ENCODE measurements at regions not wholly inside any gene's neighbourhood (a gene's known extent, or its start where the extent isn't known, plus 50 kb on each side); places are given as distances from the start of the nearest gene placed in this dataset.

DNA sequence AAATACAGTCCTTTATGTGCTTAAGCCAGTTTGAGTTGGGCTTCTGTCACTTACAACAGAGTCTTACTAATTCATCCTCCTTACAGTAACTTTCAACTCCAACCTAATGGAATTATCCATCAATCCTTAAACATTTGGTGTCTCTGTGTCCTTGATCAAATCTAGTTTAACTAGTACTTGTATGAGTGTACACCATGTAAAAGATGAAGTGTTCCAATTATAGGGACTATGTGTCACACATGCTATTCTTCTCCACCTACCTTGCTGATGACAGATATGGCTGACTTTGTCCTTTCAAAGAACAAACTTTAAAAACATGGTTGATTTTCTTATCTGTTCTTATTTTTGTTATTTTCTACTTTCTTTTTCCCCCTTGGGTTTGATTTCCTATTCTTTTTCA, 60.4 kb upstream of the NBPF3 start:
- Histone ChIP-seq H3K4me2 (replicated peaks; ENCODE audit: extremely low read depth, low read length, poor library complexity, severe bottlenecking) (no peak overlapping the region), H3K79me2 (ENCODE audit: insufficient read depth, low read length) (no peaks in the 10 kb centered on the region), H3K36me3 (replicated peaks in 1 of 2; ENCODE audit: control insufficient read depth in 1 of 2, insufficient read depth in 2 of 2, low read length in 2 of 2) (no peaks in the 10 kb centered on the region), H3K27ac (ENCODE audit: low read depth in 1 of 2, low read length in 2 of 2) (no peak overlapping the region), H3K4me3 (replicated peaks in 1 of 3; ENCODE audit: low read depth in 2 of 3, low read length in 3 of 3) (no peak overlapping the region), H4K20me1 (ENCODE audit: insufficient read depth, low read length) (no peaks in the 10 kb centered on the region), H3K9me3 (replicated peaks in 1 of 2; ENCODE audit: control insufficient read depth in 1 of 2, insufficient read depth in 1 of 2, low read length in 2 of 2) (peaks cover 12 to 26% of the 10 kb centered on the region in 2 donors), H3K4me1 (ENCODE audit: control insufficient read depth in 1 of 2, insufficient read depth in 2 of 2, low read length in 2 of 2) (peaks cover 4 to 5% of the 10 kb centered on the region in 2 donors), H3K9ac (ENCODE audit: insufficient read depth, low read length, poor library complexity, severe bottlenecking) (no peak overlapping the region), H2AFZ (ENCODE audit: insufficient read depth, low read depth, low read length, poor library complexity, severe bottlenecking) (no peak overlapping the region), H3K27me3 (ENCODE audit: control insufficient read depth in 2 of 2, insufficient read depth in 2 of 2, low read length in 2 of 2) (peaks cover 47 to 80% of the 10 kb centered on the region in 2 donors)
- H3K36me3 Mint-ChIP-seq = peaks cover 3 to 5% of the 10 kb centered on the region in 2 donors
- H3K4me3 Mint-ChIP-seq = peak overlapping the region in 1 of 2 donors; percentile 67
- peaks cover 70 to 97% (median 71%) of the 10 kb centered on the region in 3 donors for H3K27me3 Mint-ChIP-seq (ENCODE audit: low read depth in 3 of 3)
- no peak overlapping the region for H3K27ac Mint-ChIP-seq
- peaks cover 12 to 38% (median 24%) of the 10 kb centered on the region in 7 donors for H3K9me3 Mint-ChIP-seq
- intact Hi-C loops (cut with micrococcal nuclease) = no loop called here
- peaks cover 3% of the 10 kb centered on the region for H3K4me1 Mint-ChIP-seq
- no peak for DNase-seq
- TF ChIP-seq, protein P1, sequence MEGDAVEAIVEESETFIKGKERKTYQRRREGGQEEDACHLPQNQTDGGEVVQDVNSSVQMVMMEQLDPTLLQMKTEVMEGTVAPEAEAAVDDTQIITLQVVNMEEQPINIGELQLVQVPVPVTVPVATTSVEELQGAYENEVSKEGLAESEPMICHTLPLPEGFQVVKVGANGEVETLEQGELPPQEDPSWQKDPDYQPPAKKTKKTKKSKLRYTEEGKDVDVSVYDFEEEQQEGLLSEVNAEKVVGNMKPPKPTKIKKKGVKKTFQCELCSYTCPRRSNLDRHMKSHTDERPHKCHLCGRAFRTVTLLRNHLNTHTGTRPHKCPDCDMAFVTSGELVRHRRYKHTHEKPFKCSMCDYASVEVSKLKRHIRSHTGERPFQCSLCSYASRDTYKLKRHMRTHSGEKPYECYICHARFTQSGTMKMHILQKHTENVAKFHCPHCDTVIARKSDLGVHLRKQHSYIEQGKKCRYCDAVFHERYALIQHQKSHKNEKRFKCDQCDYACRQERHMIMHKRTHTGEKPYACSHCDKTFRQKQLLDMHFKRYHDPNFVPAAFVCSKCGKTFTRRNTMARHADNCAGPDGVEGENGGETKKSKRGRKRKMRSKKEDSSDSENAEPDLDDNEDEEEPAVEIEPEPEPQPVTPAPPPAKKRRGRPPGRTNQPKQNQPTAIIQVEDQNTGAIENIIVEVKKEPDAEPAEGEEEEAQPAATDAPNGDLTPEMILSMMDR (IDR thresholded peaks at IDR 0.05) = no peak

DNA sequence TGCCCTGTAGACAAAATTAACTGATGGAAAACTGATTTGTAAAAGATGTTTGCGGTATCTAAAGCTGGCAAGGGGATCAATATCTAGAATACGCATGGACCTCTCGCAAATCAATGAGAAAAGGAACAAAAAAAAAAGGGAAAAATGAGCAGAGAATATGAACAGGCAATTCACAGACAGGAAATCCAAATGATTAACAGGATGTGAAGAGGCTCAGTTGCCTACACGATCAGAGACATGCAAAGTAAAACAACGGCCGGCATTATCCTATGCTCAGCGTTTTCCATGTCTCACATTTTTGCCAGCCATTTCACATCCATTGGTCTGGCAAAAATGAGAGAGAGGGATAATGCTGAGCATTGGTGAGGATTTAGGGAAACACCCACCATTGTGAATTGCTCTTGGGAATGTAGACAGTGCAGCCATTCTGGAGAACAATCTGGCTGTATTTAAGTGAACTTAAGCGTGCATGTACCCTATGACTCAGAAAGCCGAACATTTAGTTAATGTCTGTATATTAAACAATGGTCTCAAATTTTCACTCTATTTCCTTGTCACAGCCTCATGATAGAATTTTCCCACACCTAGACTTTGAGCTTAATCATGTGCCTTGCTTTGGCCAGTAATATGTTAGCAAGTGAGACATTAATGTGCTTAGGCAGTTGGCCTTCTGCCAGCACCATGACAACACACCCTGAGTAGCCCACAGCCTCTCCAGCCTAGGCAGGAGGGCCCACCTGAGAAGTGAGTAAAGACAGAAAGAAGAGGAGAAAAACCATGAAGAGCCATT, 61.0 kb upstream of the NBPF3 start:
- Histone ChIP-seq H3K4me2 (replicated peaks; ENCODE audit: extremely low read depth, low read length, poor library complexity, severe bottlenecking) (no peak overlapping the region), H3K9ac (ENCODE audit: insufficient read depth, low read length, poor library complexity, severe bottlenecking) (no peak overlapping the region), H3K4me3 (replicated peaks in 1 of 3; ENCODE audit: low read depth in 2 of 3, low read length in 3 of 3) (no peak overlapping the region), H3K27me3 (ENCODE audit: control insufficient read depth in 2 of 2, insufficient read depth in 2 of 2, low read length in 2 of 2) (peaks cover 43 to 76% of the 10 kb centered on the region in 2 donors), H3K79me2 (ENCODE audit: insufficient read depth, low read length) (no peaks in the 10 kb centered on the region), H2AFZ (ENCODE audit: insufficient read depth, low read depth, low read length, poor library complexity, severe bottlenecking) (no peak overlapping the region), H3K9me3 (replicated peaks in 1 of 2; ENCODE audit: control insufficient read depth in 1 of 2, insufficient read depth in 1 of 2, low read length in 2 of 2) (peaks cover 12 to 26% of the 10 kb centered on the region in 2 donors), H3K4me1 (ENCODE audit: control insufficient read depth in 1 of 2, insufficient read depth in 2 of 2, low read length in 2 of 2) (no peaks in the 10 kb centered on the region), H3K36me3 (replicated peaks in 1 of 2; ENCODE audit: control insufficient read depth in 1 of 2, insufficient read depth in 2 of 2, low read length in 2 of 2) (no peaks in the 10 kb centered on the region), H4K20me1 (ENCODE audit: insufficient read depth, low read length) (no peaks in the 10 kb centered on the region), H3K27ac (ENCODE audit: low read depth in 1 of 2, low read length in 2 of 2) (no peak overlapping the region)
- Mint-ChIP-seq H3K9me3 (peaks cover 12 to 38% (median 25%) of the 10 kb centered on the region in 7 donors), H3K4me3 (peak overlapping the region in 1 of 2 donors; percentile 59), H3K4me1 (no peaks in the 10 kb centered on the region), H3K27ac (no peak overlapping the region), H3K27me3 (ENCODE audit: low read depth in 3 of 3) (peaks cover 71 to 91% (median 71%) of the 10 kb centered on the region in 3 donors), H3K36me3 (peaks cover 3 to 5% of the 10 kb centered on the region in 2 donors)
- intact Hi-C loops (cut with micrococcal nuclease) = no loop called here
- TF ChIP-seq, protein P1 (IDR thresholded peaks at IDR 0.05) = no peak
- no peak for DNase-seq
- 98% methylated on average over 4 of the region's 9 CpGs for WGBS (ENCODE audit: insufficient coverage)

All from CD14-positive monocyte (primary cell).